Iris pigment epithelial cell (primary cell): ENCODE measurements at regions not wholly inside any gene's neighbourhood (a gene's known extent, or its start where the extent isn't known, plus 50 kb on each side); places are given as distances from the start of the nearest gene placed in this dataset.
A peak's percentile ranks its signal among the peaks of the same experiment; 100 is the strongest.
"Not testable (repeated sequence)": the region's sequence is repeated elsewhere in the genome, so short reads cannot be mapped to it uniquely, and the experiment has no call there.

Experiments used
- DNase-seq: peaks from one replicate; pipeline ENCODE4 v3.0.0-alpha.2; 2011; ENCODE audit warnings: low read depth

DNA sequence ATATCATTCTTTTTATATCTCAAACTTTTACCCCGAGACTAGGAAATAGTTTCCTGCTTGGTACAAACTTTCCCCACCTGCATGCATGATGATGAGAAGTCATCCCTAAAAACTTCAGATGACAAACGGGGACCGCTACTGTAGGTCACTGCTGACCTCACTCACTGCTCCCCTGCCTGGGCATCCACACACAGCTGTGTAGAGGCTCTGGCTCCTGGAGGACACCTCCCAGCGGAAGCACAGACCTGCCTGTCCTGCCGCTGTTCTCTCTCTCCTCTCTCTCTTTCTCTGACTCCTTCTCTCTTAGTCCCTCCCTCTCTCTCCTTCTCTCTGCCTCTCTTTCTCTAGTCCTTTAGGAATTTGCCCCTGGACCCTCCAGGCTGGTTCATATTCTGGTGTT, 202.9 kb upstream of the PITRM1 start:
- DNase-seq, result no peak

GRCh38 chr10:3374914-3375313, 202.3 kb upstream of the PITRM1 start:
- DNase-seq, result no peak

GRCh38 chr10:3373374-3374027, 200.9 kb upstream of the PITRM1 start:
- peak; percentile 36 for DNase-seq

- peak; percentile 61 for DNase-seq
These were observed 199.7 kb upstream of the PITRM1 start for GRCh38 chr10:3372281-3372680.

DNA sequence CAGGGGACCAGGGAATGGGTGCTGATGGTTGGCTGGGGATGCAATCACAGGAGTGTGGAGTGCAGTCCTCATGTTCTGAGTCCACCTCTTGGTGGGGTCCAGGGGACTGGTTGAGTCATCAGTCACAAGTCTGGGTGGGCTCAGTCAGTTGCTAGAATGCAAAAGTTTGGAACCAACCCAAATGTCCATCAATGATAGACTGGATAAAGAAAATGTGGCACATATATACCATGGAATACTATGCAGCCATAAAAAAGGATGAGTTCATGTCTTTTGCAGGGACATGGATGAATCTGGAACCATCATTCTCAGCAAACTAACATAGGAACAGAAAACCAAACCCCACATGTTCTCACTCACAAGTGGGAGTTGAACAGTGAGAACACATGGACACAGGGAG, 199.0 kb upstream of the PITRM1 start:
- not testable (repeated sequence) for DNase-seq

DNA sequence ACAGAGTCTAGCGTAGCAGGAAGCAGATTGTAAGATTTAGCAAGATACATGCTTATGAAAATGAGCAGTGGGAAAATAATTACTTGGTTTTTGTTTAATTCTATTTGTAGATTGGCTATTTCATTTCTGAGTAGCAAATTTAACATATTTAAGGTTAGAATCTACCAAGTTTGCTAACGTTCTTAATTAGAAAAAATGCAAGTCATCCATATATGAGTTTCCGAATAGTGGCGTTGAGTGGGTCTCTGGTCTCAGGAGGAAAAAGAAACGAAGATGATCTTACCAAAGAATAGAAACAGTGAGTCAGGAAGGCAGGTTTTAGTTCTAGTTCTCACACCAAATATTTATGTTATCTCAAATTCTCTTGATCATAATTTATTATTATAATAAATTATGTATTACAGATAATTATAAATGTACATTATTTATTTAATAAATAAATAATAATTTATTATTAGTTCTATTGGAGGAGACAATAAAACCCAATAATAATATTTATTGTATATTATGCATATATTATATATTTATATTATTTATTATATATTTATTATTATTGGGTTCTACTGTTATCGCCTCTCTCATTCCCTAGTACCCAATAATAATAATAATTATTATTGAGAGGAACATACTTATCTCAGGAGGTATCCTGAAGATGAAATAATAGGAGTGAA, 194.3 kb upstream of the PITRM1 start:
- no peak for DNase-seq

GRCh38 chr10:3366043-3366442, 193.5 kb upstream of the PITRM1 start:
- no peak for DNase-seq

- DNase-seq, result no peak
These were observed 193.0 kb upstream of the PITRM1 start for GRCh38 chr10:3365630-3366029.

- DNase-seq, result no peak
These were observed 192.3 kb upstream of the PITRM1 start for GRCh38 chr10:3364768-3365480.

- no peak for DNase-seq
These were observed 190.9 kb upstream of the PITRM1 start for GRCh38 chr10:3363311-3364045.

DNA sequence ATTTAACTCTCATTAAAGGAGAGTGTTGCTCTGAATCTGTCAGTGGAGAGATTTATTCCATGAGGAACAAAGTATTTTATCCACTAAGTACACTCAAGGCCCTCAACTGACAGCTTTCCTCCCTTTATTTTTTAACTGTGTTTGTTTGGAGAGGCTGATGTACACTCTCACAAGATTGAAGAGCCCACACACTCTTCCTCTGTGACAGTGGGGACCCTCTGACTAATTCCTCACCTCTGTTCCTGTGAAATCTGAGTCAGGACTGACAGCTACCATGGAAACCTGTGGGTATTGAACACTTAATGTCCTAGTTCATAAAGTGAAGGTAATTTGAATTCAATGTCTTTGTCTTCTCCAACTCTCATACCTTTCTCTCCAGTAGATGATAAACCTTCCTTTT, 189.8 kb upstream of the PITRM1 start:
- DNase-seq, result no peak

DNA sequence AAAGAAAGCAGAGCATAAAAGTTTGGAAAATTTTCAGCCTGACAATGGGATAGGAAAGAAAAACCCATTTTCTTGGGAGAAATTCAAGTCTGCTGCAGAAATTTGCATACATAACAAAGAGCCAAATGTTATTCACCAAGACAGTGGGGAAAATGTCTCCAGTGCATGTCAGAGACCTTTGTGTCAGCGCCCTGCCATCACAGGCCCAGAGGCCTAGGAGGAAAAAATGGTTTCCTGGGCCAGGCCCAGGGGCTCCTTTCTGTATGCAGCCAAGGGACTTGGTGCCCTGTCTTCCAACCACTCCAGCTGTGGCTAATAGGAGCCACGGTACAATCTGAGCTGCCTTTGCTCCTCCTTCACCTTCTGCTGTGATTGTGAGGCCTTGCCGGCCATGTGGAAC, 189.1 kb upstream of the PITRM1 start:
- DNase-seq, result no peak

GRCh38 chr10:3357737-3358136, 185.2 kb upstream of the PITRM1 start:
- DNase-seq, result no peak

DNA sequence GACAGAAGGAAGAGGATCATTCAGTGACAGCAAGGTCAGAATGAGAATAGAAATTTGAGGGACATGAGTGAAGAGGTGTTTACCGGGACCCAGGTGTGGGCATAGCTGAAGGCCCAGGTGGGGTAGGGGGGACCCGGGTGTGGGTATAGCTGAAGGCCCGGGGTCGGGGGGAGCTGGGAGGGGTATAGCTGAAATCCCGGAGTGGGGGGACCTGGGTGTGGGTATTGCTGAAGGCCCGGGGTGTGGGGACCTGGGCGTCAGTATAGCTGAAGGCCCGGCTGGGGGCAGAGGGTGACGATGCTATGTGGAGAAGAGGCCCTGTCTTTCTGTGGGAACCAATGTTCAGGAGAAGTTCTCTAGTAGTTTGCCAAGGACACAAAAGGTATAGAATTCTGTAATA, 183.0 kb upstream of the PITRM1 start:
- DNase-seq, result no peak

- no peak for DNase-seq
These were observed 181.8 kb upstream of the PITRM1 start for GRCh38 chr10:3354174-3354900.

GRCh38 chr10:3353235-3353634, 180.7 kb upstream of the PITRM1 start:
- DNase-seq, result no peak

- no peak for DNase-seq
These were observed 178.2 kb upstream of the PITRM1 start for GRCh38 chr10:3350617-3351258.

DNA sequence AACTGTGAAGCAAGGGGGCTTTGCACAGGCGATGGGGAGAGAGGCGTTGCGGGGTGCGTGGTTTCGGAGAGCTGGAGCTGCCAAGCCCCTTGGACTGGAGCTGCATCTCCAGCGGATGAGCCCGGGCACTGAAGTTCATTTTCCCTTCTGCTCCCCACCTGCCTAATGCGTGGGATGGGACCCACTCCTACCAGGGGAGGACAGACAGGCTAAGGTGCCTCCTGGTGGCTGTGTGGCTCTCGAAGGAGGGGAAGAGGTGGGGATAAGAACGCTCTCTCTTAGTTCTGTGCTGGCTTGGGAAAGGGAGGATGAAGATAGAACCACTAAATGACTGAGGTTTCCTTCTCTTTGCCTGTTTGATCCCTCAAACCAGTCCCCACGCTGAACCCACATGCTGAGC, 177.6 kb upstream of the PITRM1 start:
- no peak for DNase-seq

DNA sequence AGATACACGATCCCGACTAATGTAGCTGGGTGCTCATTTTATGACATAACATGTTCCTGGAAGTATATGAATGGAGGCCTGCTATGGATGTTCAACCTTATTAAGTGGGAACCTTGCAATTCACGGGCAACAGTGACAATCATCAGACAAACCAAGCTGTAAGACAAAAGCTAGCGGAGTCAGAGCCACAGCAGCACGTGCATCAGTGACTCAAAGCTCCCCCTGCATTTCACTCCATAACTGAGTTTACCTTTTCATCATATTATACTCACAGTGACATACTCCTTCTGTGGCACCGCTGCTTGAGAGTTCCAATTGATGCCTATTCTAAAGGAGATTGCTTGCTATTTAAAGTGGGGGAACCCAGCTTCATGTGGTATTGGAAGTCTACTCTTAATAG, 176.0 kb upstream of the PITRM1 start:
- DNase-seq, result no peak

- DNase-seq, result no peak
These were observed 175.0 kb upstream of the PITRM1 start for GRCh38 chr10:3347413-3348182.

GRCh38 chr10:3346851-3347250, 174.3 kb upstream of the PITRM1 start:
- no peak for DNase-seq
